Vagina (tissue), 2 donors: ENCODE measurements at regions not wholly inside any gene's neighbourhood (a gene's known extent, or its start where the extent isn't known, plus 50 kb on each side); places are given as distances from the start of the nearest gene placed in this dataset.

ENCODE experiments used
- CTCF ChIP-seq, 3 experiments: fragments of 450-650 bp in 2 of 3; fragments of 200-600 bp in 1 of 3; sonication (generic) in 1 of 3; IDR thresholded peaks; one replicate each; pipeline ENCODE4 v1.5.1; 2017 to 2019; ENCODE audit warnings: antibody characterized with exemption in 3 of 3, mild to moderate bottlenecking in 2 of 3, moderate library complexity in 2 of 3
- POLR2AphosphoS5 ChIP-seq, 2 donors: sonication (generic); formaldehyde crosslinking; IDR thresholded peaks; one replicate each; pipeline ENCODE4 v1.9.0; 2017; ENCODE audit warnings: antibody characterized with exemption in 2 of 2, mild to moderate bottlenecking in 2 of 2, low read depth in 1 of 2; ENCODE audit not compliant: insufficient read depth in 1 of 2

GRCh38 chr4:65791812-65792308 is 121.6 kb upstream of the EPHA5 start:
- TF ChIP-seq POLR2AphosphoS5 (IDR thresholded peaks at IDR 0.05; ENCODE audit: insufficient read depth in 1 of 2, low read depth in 1 of 2): no peak
- TF ChIP-seq CTCF (IDR thresholded peaks at IDR 0.05): no peak
